HL-60 (cell line): ENCODE measurements at regions not wholly inside any gene's neighbourhood (a gene's known extent, or its start where the extent isn't known, plus 50 kb on each side); places are given as distances from the start of the nearest gene placed in this dataset.

Source experiments
- GABPA ChIP-seq: IDR thresholded peaks from 2 replicates; pipeline ENCODE4 v1.6.1; 2012; ENCODE audit warnings: low read depth
- TF ChIP-seq, protein P1 (sequence below): IDR thresholded peaks from one replicate; pipeline ENCODE4 v1.5.1; 2011; ENCODE audit warnings: low read length, control low read depth, inconsistent platforms; ENCODE audit not compliant: insufficient read depth

DNA sequence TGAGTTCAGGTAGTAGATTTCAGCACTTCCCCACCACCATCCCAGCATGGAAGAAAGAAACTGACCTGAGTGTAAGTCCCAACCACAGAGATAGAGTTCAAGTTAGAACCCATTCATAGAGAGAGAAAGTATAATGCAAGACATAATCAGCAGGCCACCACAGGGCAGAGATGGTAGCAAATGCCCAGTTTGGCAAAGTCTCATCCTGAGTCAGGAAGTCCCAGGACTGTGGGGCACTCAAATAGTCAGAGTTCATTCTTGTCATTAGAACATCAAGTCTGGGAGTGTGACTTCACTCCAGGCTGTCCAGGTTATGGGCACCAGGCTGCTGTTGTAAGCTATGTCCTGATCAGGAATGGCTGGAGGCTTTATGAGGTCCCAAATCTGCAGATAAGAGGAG lies 72.0 kb upstream of the USP47 start:
- TF ChIP-seq, protein P1, sequence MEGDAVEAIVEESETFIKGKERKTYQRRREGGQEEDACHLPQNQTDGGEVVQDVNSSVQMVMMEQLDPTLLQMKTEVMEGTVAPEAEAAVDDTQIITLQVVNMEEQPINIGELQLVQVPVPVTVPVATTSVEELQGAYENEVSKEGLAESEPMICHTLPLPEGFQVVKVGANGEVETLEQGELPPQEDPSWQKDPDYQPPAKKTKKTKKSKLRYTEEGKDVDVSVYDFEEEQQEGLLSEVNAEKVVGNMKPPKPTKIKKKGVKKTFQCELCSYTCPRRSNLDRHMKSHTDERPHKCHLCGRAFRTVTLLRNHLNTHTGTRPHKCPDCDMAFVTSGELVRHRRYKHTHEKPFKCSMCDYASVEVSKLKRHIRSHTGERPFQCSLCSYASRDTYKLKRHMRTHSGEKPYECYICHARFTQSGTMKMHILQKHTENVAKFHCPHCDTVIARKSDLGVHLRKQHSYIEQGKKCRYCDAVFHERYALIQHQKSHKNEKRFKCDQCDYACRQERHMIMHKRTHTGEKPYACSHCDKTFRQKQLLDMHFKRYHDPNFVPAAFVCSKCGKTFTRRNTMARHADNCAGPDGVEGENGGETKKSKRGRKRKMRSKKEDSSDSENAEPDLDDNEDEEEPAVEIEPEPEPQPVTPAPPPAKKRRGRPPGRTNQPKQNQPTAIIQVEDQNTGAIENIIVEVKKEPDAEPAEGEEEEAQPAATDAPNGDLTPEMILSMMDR: no peak
- no peak for TF ChIP-seq GABPA
